AML-193 (cell line): ENCODE measurements at regions not wholly inside any gene's neighbourhood (a gene's known extent, or its start where the extent isn't known, plus 50 kb on each side); places are given as distances from the start of the nearest gene placed in this dataset.
"Not testable (repeated sequence)": the region's sequence is repeated elsewhere in the genome, so short reads cannot be mapped to it uniquely, and the experiment has no call there.

Experiments used
- DNase-seq, 2 experiments: peaks; one replicate each; lab custom pipeline; 2025; lab: John Stamatoyannopoulos, UW

DNA sequence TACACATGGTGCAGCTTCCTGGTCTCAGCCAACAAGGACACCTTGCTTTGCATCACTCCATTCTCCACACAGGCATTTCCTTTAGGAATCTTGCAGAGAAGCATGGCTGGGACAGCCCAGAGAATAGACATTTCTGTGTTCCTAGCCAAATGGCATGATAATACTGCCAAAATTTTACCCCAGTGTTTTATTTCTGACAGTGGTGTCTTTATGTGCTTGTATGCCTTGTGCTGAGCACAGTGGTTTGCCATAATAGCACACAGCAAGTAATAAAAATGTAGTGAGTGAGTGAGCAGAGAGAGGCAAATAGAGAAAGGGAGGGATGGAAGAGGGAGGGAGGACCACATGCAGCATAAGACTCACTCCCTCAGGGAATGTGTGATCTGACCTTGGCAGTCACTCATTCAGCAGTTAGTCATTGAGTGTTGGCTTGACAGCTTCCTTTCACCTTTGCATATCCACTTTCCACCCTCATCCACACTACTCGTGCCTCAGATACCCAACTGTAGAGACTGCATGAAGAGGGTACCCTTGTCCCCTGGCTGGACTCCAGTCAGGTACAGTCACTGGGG is 212.8 kb upstream of the CCDC196 start:
- DNase-seq, result no peak

DNA sequence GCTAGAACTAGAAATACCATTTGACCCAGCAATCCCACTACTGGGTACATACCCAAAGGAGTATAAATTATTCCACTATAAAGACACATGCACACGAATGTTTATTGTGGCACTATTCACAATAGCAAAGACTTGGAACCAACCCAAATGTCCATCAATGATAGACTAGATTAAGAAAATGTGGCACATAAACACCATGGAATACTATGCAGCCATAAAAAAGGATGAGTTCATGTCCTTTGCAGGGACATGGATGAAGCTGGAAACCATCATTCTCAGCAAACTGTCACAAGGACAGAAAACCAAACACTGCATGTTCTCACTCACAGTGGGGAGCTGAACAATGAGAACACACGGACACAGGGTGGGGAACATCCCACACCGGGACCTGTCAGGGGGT is 207.8 kb upstream of the CCDC196 start:
- not testable (repeated sequence) for DNase-seq

- DNase-seq, result no peak
These were observed 205.0 kb upstream of the CCDC196 start for GRCh38 chr14:66281036-66281776.

- no peak for DNase-seq
These were observed 201.8 kb upstream of the CCDC196 start for GRCh38 chr14:66284346-66284745.

DNA sequence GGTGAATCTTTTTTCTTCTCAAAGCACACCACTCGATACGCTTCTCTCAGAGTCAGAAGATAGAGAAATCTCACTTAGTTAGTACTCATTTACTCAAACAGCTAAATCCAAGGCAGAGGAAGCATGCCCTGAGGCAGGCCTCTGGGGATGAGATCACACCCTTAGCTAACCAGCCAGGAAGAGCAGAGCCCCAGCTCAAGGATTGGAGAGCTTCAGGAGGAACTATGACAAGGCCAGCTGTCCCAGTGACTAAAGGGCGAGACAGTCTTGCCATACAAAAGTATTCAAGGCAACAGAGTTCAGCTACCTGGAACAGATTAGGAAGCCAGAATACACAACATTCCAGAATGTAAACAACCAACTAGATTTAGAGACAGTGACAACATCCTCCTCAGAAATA is 197.7 kb upstream of the CCDC196 start:
- no peak for DNase-seq

DNA sequence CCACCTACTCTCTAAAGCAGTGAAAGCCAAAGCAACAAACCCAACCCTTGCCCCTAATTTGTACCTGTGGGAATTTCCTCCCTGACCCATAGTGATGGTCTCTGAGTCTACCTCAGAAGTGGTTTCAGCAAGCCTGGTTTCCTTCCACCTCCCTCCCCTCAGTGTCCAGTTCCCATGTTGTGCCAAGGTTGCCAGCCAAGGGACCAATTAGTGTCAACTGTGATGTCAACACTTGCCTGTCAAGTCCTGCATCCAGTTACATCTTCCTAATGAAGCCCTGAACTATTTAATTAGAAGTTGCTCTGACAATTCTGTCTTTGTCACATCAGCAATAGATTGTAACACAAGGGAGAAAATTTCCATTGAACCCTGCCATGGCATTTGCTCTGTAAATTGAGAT is 194.4 kb upstream of the CCDC196 start:
- DNase-seq, result no peak

- no peak for DNase-seq
These were observed 192.6 kb upstream of the CCDC196 start for GRCh38 chr14:66293533-66294105.

DNA sequence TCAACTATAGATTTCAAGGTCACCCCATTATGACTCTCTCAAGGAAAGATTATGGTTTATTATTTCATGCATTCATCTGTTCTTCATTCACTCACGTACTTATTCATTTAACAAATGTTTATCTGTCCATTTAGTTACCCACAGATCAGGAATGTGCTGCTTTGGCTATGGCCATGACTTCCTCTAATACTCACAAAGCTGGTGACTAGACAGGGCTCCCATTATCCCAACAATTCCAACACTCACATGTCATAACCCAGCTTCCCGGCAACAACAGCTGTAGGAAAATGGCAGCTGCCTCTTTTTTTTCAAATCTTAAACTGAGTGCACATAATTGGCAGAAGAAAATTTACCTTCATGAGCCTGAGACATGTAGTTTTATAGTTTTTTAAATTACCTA is 190.8 kb upstream of the CCDC196 start:
- no peak for DNase-seq

GRCh38 chr14:66300886-66301285 is 185.3 kb upstream of the CCDC196 start:
- no peak for DNase-seq

DNA sequence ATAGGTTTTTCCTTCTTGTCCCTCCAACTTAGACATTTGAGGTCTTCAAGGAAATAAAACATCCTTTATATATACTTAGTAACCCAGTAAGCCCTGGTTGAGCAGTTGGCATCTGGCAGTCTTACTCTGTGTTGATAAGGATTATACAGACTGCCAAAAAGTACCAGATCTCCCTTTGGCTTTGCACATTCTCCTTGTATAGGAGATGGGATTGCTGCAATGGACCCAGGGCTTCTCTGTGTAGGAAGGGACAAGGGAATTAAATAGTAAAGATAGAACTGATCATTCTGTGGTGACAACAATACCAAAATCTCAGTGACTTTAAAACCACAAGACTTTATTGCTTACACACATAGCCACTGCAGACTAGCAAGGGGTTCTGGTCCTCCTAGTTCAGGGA is 180.1 kb upstream of the CCDC196 start:
- no peak for DNase-seq

DNA sequence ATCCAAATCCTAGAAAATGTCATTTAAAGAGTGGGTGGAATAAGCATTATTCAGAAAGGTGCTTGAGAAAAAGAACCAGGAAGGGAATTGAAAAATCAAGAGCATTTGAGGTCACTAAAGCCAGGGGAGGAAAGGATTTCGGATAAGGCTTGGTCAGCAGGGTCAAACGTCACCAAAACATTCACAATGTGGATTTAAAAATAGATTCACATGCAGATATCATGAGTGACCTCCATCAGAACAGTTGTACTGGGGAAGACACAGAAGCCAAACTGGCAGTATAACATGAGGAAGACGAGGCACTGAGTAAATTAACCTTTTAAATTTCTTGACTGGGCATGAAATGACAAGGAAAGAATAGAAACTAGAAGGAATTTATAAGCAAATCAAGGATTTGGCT is 175.1 kb upstream of the CCDC196 start:
- DNase-seq, result no peak

- no peak for DNase-seq
These were observed 174.2 kb upstream of the CCDC196 start for GRCh38 chr14:66311990-66312389.

DNA sequence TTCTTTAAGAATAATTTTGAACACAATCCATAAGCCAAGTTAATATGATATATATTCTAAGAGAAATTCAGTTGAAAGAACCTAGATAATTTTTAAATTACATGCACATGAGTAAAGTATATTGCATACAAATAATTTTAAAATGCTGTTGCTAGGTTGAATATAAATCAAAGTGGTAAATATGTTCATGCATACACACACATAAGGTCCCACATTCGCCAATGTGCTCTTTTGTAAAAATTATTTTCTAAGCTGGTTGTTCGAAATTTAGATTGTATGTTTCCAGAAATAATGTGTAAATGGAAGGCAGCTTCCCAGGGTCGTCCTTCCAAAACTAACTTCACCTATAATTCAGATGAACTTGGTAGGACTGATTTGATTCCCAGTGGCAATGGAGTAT is 173.7 kb upstream of the CCDC196 start:
- no peak for DNase-seq

- no peak for DNase-seq
These were observed 171.1 kb upstream of the CCDC196 start for GRCh38 chr14:66315098-66315497.

GRCh38 chr14:66315548-66315947 is 170.6 kb upstream of the CCDC196 start:
- DNase-seq, result no peak

GRCh38 chr14:66322564-66322963 is 163.6 kb upstream of the CCDC196 start:
- DNase-seq, result no peak

DNA sequence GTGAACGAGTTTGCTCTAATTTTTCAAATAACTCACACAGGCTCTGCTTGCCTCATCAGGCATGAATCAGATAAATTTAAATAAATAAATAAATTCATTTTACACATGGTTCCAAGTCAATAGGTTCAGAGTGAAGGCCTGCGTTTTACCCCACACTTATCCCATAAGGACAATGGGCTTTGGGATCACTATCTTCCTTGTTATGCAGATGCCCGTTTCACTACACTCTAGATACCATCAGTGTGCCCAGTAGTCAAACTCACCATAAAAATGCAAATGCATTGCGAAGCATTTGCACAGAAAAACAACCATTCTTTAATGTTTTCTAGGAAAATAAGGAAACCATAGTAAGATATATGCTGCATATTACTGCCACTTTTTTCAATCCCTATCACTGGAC is 155.9 kb upstream of the CCDC196 start:
- no peak for DNase-seq

DNA sequence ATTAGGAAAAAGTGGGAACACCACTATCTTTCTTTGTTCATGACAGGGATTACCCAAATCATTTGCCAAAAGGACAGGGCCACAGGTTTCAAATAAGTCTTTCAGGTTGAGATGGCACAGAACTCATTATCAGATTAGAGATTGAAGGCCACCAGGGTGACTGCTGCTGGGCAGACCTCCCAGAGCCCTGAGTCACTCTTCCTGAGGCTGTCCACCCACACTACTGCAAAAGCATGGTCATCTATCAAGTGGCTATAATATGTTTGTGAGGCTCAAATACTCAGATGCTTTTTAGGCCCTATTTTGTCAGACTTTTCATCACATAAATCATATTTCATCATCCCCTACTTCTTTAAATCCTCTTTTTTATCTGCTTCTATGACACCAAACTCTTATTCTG is 155.3 kb upstream of the CCDC196 start:
- no peak for DNase-seq

DNA sequence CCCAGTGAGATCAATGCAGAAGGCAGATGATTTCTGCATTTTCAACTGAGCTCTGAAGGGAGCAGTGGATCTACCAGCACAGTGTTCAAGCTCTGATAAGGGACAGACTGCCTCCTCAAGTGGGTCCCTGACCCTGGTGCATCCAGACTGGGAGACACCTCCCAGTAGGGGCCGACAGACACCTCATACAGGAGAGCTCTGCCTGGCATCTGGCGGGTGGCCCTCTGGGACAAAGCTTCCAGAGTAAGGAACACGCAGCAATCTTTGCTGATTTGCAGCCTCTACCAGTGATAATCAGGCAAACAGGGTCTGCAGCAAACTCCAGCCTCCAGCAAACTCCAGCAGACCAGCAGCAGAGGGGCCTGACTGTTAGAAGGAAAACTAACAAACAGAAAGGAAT is 152.9 kb upstream of the CCDC196 start:
- DNase-seq, result not testable (repeated sequence)

- no peak for DNase-seq
These were observed 144.9 kb upstream of the CCDC196 start for GRCh38 chr14:66341239-66341638.

DNA sequence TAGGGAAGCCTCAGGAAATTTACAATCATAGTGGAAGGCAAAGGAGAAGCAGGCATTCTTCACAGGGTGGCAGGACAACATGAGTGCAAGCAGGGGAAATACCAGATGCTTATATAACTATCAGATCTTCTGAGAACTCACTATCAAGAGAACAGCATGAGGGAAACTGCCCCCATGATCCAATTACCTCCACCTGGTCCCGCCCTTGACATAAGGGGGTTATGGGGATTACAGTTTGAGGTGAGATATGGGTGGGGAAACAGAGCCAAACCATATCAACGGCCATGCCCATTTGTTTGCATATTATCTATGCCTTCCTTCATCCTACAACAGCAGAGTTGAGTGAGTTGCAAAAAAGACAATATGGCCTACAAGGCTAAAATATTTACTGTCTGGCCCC is 140.2 kb upstream of the CCDC196 start:
- DNase-seq, result no peak

DNA sequence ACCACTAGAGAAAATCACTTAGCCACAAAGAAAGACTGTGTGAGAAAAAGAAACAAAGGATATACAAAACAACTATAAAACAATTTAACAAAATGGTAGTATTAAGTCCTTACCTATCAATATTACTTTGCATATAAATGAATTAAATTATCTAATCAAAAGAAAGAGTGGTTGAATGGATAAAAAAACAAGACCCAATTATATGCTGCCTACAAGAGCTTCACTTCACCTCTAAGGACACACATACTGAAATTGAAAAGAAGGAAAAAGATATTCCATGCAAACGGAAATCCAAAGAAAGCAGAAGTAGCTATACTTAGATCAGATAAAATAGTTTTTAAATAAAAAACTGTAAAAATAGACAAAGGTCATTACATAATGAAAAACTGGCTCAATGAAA is 134.9 kb upstream of the CCDC196 start:
- no peak for DNase-seq

DNA sequence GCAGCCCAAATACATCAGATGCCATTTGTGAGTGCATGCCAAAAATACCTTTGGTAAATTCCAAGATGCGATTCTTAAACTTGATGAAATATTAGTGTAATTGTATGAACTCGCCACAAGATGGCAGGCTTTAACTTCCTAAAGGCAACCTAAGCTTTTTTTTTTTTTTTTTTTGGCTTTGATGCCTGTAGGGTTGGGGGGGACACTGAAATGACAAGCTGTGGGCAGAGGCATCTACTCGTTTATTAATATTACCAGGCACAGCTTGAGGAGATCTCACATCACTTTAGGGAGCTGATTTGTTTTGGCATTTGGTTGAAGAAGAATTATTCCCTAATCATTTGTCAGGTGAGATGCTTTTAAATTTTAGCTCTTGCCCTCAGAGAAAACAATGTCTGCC is 126.7 kb upstream of the CCDC196 start:
- DNase-seq, result peak; percentile 16 to 21
